Stimulated activated CD4-positive, alpha-beta T cell treated with anti-CD3 and anti-CD28 coated beads, Interleukin-1b, Interleukin-23, amount 100 ng/mL, for 48 hours (primary cell): ENCODE measurements at regions not wholly inside any gene's neighbourhood (a gene's known extent, or its start where the extent isn't known, plus 50 kb on each side); places are given as distances from the start of the nearest gene placed in this dataset.
"Not testable (repeated sequence)": the region's sequence is repeated elsewhere in the genome, so short reads cannot be mapped to it uniquely, and the experiment has no call there.

Experiments used
- DNase-seq: peaks from one replicate; pipeline ENCODE4 v3.0.0-alpha.2; 2020

GRCh38 chr1:55463814-55464475 lies 248.8 kb upstream of the USP24 start:
- DNase-seq, result no peak

GRCh38 chr1:55457874-55458273 lies 242.7 kb upstream of the USP24 start:
- DNase-seq, result no peak

- no peak for DNase-seq
Observed at GRCh38 chr1:55456971-55457370, 241.8 kb upstream of the USP24 start.

DNA sequence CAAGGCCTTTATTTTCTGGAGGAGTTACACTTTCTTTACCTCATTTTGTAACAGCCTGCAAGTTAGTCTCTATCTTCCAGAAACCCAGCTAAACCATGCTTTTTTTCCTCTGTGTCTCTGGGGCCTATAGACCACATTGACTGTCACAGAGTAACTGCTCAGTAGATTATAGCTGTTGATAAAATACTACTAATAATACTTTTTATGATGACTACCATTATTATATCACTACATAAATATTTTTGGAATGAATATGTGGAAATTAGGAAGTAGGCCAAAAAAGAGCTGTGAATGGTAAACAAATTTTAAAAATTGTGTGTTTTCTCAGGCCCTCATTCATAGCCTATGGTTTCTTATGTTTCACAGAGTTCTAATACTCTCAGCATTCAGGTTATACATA lies 233.1 kb upstream of the USP24 start:
- DNase-seq, result no peak

DNA sequence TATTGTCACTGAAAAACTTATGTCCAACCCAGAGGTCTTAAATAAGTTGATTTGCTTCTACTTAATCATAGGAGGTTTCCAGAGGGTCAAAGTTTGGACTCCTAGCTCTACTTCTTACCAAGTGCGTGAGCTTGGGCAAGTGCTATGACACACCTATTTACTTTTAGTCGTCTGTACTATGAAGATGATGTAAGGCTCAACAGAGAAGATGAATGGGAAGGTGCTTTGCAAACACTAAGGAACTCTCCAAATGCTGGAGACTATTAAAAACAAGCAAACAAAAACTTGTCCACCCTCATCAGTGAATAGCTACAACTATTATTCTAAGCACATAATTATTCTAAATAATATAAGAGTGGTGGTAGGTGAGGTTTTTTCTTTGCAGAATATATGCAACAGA lies 232.3 kb upstream of the USP24 start:
- no peak for DNase-seq

DNA sequence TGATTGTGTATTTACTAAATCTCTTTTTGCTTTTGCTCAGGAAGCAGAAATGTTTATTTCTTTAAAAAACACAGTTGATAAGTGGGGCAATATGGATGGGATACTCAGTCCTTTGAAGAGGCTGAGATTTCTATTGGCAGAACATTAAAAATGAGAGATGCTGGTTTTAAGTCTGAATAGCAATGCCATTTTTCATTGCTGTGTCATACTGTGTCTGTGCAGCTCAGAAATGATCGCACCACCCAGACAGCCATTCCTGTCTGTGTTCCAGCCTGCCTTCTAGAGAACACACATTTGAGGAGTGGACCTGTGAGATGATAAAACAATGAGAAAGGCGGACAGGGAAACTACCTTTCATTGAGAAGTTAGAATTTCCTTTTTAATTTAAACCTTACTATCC lies 231.2 kb upstream of the USP24 start:
- no peak for DNase-seq

DNA sequence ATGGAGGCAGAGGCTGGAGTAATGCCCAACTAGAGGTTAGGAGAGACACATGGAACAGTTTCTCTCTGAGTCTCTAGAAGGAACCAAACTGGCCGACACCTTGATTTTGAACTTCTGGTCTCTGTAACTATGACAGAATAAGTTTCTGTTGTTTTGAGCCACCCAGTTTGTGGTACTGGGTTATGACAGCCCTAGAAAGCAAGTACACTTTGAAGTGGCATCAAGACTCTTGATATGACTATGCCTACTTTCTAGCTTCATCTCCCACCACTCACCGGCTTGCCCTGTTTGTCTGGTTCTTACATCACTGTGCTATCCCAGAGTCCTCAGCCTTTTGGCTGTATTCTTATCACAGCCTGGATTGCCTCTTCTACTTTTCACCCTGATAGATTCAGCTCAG lies 230.3 kb upstream of the USP24 start:
- DNase-seq, result peak; percentile 23

DNA sequence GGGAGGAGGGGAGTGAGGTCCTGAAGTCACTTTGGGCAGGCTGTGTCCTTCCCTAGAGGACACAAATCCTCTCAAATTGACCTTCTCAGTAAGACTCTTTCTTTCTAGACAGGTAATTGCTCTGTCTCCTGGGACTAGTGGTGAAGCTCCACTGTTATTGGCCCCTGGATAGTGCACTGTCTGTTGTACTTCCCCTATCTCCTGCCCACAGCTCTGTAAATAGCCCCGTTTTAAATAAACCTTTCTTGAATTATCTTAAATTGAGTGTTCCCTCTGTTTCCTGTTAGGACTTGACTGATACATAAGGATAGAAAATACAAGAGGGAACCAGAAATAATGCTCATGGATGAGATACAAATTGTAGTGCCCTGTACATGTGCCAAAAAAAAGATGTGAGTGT lies 229.5 kb upstream of the USP24 start:
- no peak for DNase-seq

DNA sequence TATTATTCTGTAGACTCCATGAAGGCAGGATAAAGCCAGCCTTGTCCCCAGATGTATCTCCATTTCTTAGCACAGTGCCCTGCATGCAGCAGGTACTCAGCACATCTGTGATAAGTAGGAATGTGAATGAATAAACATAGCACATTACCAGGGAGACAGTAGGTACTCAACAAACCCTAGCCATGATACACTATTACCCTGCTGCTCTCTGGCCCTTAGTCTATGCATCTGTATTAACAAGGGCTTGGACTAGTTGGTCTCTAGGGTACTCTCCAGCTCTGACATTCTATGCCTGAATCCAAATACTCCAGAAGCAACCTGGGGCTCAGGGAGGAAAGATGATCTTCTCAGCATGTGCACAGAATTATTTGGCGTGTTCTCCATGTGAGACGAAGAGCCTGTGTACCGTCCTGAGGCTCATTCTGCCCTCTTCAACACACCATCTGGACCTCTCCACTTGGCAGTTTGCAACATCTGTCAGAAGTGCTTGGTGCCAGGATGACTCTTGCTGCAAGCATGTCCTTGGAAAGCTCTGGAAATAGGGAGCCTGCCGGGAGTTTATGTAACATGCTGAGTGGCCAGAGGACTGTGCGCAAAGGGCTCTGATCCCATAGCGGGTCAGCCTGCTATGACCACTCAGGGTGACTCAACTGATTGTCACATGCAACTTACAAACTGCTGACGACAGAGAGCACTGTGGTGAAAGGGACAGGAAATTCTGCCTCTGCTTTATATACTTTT lies 228.2 kb upstream of the USP24 start:
- no peak for DNase-seq

- DNase-seq, result no peak
Observed at GRCh38 chr1:55441489-55441888, 226.3 kb upstream of the USP24 start.

- no peak for DNase-seq
Observed at GRCh38 chr1:55437692-55438091, 222.5 kb upstream of the USP24 start.

DNA sequence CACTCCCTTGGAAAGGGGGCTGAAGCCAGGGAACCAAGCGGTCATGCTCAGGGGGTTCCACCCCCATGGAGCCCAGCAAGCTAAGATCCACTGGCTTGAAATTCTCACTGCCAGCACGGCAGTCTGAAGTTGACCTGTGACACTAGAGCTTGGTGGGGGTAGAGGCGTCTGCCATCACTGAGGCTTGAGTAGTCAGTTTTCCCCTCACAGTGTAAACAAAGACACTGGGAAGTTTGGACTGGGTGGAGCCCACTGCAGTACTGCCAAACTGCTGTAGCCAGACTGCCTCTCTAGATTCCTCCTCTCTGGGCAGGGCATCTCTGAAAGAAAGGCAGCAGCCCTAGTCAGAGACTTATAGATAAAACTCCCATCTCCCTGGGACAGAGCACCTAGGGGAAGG lies 215.6 kb upstream of the USP24 start:
- DNase-seq, result not testable (repeated sequence)

DNA sequence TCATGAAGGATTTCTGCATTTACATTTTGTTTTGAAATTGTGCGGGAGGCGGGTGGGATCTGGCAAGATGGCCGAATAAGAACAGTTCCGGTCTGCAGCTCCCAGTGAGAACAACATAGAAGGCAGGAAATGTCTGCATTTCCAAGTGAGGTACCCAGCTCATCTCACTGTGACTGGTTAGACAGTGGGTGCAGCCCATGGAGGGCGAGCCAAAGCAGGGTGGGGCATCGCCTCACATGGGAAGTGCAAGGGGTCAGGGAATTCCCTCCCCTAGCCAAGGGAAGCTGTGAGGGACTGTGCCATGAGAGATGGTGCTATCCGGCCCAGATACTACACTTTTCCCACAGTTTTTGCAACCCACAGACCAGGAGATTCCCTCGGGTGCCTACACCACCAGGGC lies 215.0 kb upstream of the USP24 start:
- DNase-seq, result not testable (repeated sequence)

DNA sequence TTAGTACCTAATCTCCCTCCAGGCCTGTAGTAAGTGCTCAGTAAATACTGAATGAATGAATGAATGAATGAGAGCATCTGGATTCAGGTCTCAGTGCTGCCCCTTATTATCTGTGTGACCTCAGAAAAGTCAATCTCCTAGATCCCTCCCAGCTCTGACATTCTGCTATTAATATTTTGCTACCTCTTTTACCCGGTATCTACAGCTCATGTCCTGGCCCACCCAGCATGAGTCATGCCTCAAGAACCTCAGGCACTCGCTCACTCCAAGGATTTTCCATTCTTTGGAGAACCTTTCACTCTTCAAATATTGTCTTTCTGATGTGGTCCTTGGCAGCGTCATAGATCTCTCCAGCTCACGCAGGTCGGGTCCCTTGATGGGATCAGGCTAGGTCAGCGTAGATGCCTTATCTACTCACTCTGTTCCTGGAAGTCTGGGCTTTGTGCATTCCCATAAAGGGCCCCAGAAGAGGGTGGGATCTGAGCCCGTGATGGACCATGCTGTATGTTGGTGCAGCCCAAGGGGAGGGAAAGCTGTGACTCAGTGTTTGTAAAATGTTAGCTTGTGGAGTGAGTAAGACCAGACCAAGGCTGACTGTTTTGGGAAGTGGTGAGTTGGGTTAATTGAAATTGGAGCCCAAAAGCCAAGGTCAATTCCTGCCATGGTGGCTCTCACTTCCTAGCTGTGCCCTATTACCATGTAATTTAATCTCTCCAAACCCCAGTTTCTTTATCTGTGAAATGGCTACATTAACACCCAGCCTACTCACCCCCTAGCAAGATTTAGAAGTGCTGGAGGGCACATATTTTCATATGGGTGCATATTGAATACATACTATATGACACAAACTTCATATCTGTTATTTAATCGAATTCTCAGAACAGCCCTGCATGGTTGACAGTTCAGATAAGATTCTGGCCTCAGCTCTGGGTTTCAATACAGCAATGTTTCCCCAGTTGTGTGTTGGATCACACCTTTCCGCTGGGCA lies 214.1 kb upstream of the USP24 start:
- no peak for DNase-seq

- DNase-seq, result no peak
Observed at GRCh38 chr1:55428231-55428630, 213.1 kb upstream of the USP24 start.

- no peak for DNase-seq
Observed at GRCh38 chr1:55427606-55428005, 212.4 kb upstream of the USP24 start.

- no peak for DNase-seq
Observed at GRCh38 chr1:55426619-55427018, 211.5 kb upstream of the USP24 start.

- no peak for DNase-seq
Observed at GRCh38 chr1:55426156-55426555, 211.0 kb upstream of the USP24 start.

- no peak for DNase-seq
Observed at GRCh38 chr1:55425310-55425930, 210.3 kb upstream of the USP24 start.

- no peak for DNase-seq
Observed at GRCh38 chr1:55423376-55423775, 208.2 kb upstream of the USP24 start.

DNA sequence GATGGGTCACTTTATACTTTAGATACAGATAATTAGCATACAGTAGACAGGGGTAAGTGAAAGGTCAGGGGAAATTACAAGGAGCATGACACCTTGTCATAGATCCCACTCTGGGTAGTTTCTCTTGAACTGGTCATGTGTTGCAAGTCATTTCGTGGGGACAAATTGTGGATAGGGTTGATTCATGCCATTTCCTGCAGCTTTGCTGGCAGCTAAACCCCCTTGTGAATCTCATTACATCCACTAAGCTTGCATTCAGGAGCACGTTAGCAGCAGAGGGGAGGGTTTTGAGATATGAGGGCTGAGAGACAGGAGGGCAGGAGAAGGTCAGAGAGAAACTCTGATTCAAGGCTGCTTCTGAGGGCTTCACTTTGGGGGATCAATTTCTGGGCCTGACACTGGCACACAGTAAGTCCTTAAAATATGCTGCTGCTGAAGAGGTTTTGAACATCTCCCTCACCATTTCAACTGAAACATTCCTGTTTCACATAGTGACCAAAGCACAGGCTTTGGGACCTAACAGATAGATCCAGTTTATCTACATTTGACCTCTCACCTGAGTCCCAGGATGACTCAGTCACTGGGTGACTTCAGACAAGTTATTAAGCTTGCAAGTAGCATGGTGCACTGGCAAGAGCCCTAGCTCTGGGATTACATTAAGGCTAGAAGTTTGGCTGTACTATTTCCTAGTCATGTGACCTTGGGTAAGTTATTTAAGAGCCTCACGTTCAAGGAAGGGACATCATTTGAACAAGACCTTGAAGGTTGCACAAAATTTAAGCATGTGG lies 206.0 kb upstream of the USP24 start:
- no peak for DNase-seq

GRCh38 chr1:55420026-55420425 lies 204.9 kb upstream of the USP24 start:
- DNase-seq, result no peak
